ACHN (cell line): ENCODE measurements at regions not wholly inside any gene's neighbourhood (a gene's known extent, or its start where the extent isn't known, plus 50 kb on each side); places are given as distances from the start of the nearest gene placed in this dataset.

Experiments used
- DNase-seq: peaks from one replicate; pipeline ENCODE4 v3.0.0-alpha.2; 2015
- in situ Hi-C: cut with HindIII; loops from 2 replicates; pipeline ENCODE4 v1.10.0; 2017; ENCODE audit warnings: low sequenced_read_pairs, low pct_ligation_motif_present, low pct_unique_long_range_greater_than_20kb

DNA sequence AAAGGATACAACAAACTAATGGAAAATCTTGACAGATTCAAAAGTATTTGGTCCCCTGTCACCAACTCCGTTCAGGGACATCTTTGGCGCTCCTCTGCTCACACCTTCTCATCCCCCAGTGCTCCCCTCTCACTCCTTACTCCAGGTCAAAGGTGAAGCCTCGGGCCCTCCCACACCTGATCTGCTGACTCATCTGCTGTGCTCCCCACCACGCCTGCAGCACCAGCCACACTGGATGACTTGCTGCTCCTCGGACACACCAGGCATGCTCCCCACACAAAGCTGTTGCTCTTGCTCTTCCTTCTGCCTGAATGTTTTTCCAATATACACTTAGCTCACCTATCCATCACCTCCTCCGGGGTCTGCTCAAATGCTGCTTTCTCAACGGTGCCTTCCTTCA is 123.4 kb downstream of the ESM1 start:
- no peak for DNase-seq
- in situ Hi-C loops: no loop called here

DNA sequence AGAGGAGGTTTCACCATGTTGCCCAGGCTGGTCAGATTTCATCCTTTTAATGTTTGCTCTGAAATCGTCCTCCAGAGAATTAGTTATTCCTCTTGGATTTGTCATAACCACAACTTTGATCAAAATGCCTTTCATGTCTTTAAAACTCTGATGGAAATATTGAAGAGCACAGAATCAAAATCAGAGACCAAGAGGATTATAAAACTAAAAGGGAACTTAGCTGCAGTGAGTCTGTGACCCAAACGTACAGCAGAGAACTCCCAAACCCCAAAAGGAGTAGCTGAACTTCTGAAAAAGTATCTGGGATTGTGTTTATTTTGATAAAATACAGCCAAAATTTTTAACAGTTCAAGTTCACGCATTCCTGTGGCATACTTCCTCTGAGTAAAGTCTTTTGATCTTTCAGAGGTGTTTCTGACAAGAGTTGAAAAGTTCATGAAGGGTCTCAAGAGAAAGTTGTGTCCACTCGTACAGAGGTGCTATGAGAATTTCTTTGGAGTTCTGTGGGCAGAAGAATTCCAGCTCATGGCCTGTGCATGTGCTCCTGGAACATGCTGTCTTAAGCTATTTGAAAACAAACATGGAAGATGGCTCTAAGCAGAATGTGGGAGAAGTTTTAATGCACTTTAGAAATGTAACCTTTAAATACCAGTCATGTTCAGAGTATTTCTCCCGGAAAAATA is 124.0 kb downstream of the ESM1 start:
- DNase-seq: no peak
- in situ Hi-C loops: no loop called here

DNA sequence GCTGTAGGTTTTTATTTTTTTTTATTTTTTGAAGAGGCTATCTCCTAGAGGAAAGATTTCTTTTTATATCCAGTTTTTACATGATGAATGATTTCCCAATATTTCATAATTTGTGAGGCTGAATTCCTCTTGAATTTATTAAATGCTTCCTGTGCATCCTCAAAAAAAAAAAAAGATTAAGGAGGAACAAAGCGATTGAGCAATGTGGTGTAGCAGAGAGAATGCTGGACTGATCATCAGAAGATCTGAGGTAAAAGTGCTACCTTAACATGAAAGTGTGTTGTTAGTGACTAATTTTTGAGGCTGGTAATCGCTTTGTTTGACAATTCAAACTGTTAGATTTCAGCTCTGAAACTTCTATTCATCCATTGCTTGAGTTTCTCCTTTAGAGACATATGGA is 125.1 kb downstream of the ESM1 start:
- no peak for DNase-seq
- in situ Hi-C loops: no loop called here

DNA sequence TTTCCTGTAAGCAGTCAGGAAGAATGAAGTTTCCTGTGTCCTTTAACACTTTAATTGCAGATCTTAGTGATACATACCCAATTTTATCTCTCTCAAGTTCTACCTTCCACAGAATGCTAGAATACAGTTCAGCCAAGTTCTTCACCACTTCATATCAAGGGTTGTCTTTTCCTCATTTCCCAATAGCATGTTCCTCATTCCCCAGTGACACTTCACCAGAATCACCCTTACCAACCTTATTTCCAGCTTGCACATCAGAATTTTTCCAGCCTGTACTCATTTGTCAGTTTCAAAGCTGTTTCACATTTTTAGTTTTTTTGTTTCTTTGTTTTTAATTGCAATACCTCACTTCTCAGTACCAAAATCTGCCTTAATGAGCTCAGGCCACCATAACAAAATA is 126.1 kb downstream of the ESM1 start:
- in situ Hi-C loops: no loop called here
- no peak for DNase-seq

DNA sequence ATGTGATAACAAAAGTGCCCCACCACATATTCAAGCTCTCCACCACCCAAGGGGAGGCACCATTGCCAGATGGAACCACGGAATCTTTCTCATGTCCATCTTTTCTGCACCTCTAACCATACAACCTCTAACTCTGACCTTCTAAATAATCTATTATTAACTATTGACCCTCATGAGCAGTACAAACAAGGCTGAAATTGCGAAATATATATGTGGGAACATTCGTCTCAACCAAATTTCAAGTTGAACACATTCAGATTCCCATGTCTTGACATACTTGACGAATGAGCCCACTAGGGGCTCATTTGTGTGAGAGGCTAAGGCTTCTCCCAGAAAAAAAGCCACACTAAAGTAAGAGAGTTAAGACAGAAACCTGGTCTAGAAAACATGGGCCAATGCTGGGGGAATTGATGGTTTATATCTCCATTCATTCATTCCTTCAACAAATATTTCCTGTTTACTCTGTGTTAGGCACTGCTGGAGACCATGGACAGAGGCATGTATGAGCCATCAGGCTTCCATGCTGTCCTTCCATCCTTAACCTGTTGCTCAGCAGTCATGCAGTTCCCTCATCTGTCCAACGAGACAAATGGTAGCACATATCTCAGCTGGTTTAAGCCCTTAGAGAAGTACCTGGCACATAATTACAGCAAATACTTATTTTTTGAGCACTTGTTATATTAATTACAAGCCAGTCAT is 130.4 kb downstream of the ESM1 start:
- no peak for DNase-seq
- in situ Hi-C loops: no loop called here

DNA sequence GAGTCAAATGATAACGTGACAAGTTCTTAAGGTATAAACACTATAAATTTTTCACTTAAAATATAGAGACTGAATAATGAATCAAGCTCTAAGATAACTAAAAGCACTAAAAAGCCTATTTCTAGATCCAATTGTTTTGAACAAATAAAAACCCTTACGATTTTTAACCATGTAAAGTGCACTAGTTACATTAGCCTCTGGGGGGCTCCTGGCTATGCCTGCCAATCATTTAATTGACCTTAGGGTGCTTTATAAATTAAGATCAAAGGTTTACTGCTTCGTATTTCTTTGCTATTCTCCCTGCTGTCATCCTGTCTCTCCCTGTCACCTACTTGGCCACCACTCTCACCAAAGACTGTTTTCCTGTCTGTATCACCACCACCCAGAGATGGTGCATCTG is 133.4 kb downstream of the ESM1 start:
- in situ Hi-C loops: no loop called here

DNA sequence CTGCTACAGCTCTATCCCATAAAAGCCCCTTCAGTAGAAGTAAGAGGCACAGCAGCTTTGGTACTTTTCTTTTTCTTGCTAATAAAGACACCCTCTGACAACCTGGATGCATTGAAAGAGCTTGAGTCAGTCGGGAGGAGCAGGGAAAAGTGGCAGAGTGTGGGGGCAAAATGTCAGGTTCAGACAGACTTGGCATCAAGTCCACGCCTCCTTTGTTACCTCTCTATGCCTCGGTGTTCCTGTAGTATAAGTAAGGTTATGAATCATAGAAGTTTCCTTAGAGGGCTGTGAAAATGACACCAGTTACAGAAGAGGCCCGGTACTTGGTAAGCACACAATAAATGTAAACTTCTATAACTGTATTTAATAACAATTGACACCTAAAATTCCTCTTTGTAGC is 133.9 kb downstream of the ESM1 start:
- DNase-seq: no peak
- in situ Hi-C loops: no loop called here

More for the DNA sequence above, 133.4 kb downstream of the ESM1 start:
- DNase-seq: no peak

DNA sequence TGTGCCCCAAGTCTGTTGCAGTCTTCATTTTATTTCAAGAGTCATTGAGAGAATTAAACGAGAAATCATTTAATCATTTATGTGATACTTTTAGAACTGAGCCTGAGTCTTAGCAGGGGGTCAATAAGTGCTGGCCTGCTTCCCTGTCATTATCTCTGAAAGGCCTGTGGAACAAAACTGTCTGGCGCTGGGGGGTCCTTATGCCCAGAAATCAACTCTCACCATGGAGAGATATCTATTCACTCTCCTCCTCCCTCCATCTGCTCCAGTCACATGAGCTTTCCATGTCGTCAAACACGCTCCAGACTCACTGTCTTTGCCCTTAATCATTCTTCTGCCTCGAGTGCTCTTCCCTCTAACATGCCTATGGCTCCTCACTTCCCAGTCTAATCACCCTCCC is 136.8 kb downstream of the ESM1 start:
- in situ Hi-C loops: no loop called here

DNA sequence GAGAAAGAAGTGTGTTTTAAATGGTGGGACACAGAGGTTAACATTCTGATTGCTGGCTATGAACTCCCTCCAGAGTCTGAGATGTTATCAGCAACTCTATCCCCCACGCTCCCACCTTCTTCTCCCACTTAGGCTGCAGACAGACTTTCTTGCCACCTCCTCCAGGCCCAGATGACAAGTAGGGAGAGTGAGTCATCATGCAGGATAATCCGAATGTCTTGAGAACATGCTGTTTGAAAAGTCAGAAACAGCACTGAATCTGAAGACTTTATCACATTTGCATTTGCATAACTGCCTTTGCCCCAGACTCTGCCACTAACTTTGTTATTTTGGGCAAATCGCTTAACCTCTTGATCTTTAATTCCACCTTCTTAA is 139.8 kb downstream of the ESM1 start:
- DNase-seq: peak; percentile 3
- in situ Hi-C loops: no loop called here

More for the DNA sequence above, 136.8 kb downstream of the ESM1 start:
- no peak for DNase-seq

DNA sequence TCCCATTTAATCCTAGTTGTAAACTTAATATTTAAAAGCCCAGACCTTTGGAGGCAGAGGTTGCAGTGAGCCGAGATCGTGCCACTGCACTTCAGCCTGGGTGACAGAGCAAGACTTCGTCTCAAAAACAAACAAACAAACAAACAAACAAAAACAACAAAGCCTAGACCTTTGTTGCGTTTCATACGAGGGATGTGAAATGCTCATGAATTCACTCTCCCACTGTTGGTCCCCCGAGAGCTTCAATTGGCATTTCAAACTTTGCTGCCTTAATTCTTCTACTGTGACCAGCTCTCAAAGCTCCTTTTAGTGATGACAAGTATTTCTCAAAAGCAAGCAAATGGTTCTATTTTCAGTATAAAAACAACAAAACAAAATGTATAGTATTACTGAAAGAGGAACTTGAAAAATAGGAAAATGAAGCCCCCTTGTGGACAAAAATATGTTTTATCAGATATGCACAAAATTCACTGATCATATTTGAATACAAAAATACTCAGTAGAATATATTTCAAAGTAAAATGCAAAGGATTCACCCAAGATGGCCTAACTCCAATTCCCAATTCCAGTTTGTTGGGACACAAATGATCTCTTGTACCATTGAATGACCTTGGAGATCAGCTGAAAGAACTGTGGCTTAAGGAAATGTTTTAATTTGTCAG is 140.4 kb downstream of the ESM1 start:
- DNase-seq: peak; percentile 40
- in situ Hi-C loops: no loop called here

DNA sequence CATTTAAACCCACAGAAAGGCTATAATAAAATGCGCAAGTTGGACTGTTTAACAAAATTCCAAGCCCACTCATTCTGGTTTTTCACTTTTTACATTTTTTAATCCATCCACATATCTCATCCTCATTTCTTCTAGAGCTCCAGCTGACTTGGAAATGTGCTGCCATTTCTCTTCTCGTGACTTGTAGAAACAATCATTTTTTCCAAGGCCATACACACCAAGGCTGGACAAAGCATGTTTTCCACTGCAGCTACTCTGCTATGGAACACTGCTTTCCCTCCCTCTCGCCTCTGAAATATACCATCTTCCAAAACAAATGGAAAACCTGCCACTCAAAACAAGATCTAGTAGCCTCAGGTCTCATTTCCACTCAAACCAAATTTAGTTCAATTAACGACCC is 141.1 kb downstream of the ESM1 start:
- DNase-seq: no peak
- in situ Hi-C loops: no loop called here

DNA sequence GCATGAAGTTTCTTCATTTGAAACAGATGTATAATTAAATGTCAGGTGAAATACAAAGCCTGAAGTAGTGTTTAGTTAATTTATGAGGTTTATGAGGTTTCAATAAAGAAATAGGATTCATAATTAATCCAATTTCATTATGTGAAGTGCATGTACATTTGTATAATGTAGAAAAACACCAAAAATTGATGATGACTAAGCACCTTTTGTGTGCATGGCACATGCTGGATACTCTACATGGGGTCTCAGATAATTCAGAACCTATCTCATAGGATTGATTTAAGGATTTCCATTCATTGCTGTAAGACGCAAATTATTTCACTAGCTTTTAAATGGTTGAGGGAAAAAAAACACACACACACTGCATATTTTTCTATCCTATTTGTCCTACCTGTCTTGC is 143.9 kb downstream of the ESM1 start:
- DNase-seq: no peak
- in situ Hi-C loops: no loop called here

DNA sequence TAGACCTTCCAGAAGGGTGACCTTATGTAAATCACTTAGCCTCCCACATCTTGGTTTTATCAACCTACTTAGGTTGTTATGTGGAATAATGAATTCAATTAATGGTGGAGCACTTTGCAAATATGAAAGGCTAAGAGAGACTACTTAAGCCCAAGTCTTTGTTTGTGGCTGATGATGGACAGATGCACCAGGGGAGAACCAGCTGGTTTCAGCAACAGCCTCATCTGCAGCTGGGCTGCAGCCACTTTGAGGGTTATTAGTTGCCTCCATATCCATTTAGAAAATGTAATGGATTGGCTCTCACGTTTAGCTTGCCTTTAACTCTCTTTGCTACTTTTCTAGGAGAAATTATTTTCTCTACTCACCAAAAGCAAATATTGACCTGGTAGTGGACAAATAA is 146.6 kb downstream of the ESM1 start:
- in situ Hi-C loops: no loop called here
- DNase-seq: no peak

DNA sequence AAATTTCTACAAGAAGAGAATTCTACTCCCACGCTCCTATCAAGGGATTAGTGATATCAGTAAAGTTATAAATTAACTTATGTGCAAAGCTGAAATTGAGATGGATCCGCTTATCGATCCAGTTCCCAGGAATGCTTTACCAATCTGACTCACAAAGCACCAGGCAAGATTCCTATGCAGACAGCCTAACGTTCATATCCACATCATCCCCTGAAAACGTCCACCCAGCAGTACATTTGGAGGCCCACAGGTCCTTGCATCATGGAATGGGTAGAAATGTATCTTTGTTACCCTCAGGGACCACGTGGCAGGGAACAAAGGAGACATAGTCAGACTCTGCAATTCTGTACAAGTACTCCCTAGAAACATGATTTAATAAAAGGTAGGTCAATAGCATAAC is 147.4 kb downstream of the ESM1 start:
- in situ Hi-C loops: no loop called here
- no peak for DNase-seq

DNA sequence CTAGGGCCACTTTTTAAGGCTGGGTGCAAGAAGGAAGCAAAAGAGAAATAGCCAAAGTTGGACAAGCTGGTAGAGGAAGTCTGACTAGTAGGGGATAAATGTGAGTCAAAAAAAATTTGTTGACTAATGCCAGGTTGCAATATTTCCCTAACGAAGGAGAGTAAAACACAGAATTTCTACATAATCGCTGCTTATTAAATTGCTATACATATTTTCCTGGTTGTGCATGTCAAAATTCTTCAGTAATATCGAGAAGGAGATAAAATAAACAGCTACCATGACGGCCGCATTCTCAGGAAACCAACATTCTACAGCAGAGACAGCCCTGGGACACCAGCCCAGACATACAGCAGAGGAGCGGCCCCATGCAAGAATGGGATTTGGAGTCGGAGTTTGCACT is 148.3 kb downstream of the ESM1 start:
- in situ Hi-C loops: no loop called here
- no peak for DNase-seq

DNA sequence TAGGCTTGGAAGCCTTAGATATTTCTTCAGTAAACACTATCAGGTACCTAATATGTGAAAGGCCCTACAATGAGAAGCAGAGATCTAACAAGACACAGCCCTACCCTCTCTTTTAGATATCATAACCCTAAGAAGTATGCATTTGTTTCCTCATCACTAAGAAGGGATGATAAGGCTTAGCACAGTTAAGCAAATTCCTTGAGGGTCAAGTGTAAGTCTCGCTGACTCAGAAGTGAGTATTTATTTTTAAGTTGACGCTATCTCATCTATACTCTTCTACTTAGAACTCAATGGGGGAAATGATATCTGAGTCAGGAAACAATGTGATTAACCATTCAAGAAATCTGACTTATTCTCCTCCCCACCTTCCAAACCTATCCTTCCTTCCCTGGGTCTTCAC is 149.7 kb downstream of the ESM1 start:
- in situ Hi-C loops: no loop called here

DNA sequence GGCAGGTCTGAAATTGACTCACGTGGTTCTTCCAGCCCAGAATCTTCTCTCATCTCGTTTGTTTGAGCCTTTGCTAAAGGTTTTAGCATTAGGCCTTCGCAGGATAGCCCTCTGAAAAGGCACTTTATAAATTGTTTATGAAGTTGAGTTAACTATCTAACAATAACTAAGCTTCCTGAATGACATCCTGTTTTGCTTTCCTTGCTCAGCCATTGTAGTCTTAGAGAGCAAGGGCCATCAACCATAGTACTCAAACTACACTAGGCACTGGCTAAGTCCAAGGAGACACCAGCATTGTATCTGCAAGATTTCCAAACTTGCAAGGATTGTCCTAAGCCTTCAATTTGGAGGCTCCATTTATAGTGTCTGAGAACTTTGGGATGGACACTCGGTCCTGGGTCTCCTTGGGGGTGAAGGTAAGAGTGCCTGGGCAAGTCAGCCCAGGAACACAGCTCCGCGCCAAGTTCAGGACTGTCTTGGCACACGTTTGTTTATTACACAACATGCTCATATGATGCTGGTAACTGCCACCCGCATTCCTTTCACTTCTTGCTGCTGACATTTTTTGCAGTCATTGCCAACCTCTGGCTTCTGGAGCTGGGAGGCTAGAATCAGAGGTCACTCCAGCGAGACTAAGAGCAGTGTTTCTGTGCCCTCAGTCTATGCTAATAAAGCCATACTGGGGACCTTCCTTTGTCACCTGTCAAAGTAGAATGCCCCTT is 151.1 kb downstream of the ESM1 start:
- in situ Hi-C loops: no loop called here
- no peak for DNase-seq

More for the DNA sequence above, 149.7 kb downstream of the ESM1 start:
- DNase-seq: no peak

DNA sequence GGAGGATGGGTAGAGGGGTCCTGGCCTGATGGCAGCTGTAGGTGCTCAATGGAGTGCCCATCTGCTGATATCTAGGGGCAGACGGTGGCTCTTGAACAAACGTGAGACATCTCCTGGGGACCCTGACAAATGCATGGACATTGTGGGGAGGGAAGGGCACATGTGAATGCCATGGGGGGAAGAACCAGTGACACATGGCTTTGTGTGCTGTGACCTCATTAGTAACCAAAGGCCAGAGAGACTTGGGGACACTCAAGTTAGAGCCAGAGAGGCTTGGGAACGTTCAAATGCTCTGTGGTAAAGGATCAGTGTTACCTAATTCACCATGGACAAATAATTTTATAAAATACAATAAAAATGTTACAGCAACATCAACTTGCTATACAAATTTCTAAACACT is 151.8 kb downstream of the ESM1 start:
- DNase-seq: no peak
- in situ Hi-C loops: no loop called here

DNA sequence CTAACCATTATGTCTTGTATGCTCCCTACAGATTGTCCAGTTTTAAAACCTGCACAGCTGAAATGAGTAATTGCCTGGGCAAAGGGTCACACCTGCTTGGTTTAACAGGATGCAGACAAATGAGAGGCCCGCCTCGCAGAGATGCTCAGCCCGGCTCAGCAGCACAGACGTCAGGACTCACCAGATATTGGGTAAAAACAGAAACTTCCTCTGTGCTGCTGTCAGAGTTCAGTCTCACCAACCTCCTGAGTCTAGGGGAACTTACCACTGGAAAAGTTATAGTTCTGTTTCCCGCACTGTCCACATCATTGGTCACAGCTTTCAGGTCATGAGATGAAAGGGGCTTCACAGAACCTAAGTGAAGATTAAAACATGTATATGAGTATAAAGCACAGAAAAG is 152.5 kb downstream of the ESM1 start:
- no peak for DNase-seq
- in situ Hi-C loops: no loop called here
